Left ventricle myocardium inferior (tissue), 1 donor: ENCODE measurements at regions not wholly inside any gene's neighbourhood (a gene's known extent, or its start where the extent isn't known, plus 50 kb on each side); places are given as distances from the start of the nearest gene placed in this dataset.

ENCODE experiments used
- DNase-seq: peaks from one replicate; pipeline ENCODE4 v3.0.0-alpha.2; 2020
- H3K27ac ChIP-seq: fragments of 200-600 bp; replicated peaks from 2 replicates; pipeline ENCODE4 v1.8.0; 2021
- H3K27me3 ChIP-seq: fragments of 200-600 bp; 2 replicates; pipeline ENCODE4 v1.8.0; 2021; ENCODE audit warnings: low read depth
- H3K36me3 ChIP-seq: fragments of 200-600 bp; 2 replicates; pipeline ENCODE4 v1.8.0; 2021
- H3K4me1 ChIP-seq: fragments of 200-600 bp; 2 replicates; pipeline ENCODE4 v1.8.0; 2021
- H3K4me3 ChIP-seq: fragments of 200-600 bp; 2 replicates; pipeline ENCODE4 v1.8.0; 2021; ENCODE audit warnings: mild to moderate bottlenecking, moderate library complexity
- H3K9me3 ChIP-seq: fragments of 200-600 bp; replicated peaks from 2 replicates; pipeline ENCODE4 v1.8.0; 2021
- intact Hi-C: fragments of 100-400 bp; cut with micrococcal nuclease; formaldehyde crosslinking; loops from one replicate; pipeline ENCODE4 v1.11.0; 2022
- TF ChIP-seq, protein P1 (sequence below): fragments of 200-600 bp; IDR thresholded peaks from 2 replicates; pipeline ENCODE4 v1.8.0; 2021; ENCODE audit warnings: antibody characterized with exemption, mild to moderate bottlenecking, borderline replicate concordance
- donor health status: DM: no; HTN: yes; CAD: no; lungs with severe emphysema.

DNA sequence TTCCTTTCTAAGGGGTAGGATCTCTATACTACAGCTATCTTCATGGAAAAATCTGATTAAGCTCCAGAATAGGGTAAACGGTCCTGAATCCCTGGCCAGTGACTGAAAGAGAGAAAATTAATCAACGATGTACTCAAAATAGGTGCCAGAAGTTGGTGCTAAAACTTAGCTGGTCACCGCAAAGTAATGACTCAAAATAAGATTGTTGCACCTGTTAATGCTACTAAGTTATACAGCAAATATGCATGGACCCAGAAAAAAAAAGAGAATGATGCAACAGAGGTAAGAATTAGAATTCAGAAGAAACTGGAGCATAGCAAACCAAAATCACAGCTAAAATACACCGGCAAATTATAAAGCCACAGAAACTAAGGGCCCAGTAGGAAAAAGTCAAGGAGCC is 239.7 kb upstream of the FAM241A start:
- no peaks in the 10 kb centered on the region for H3K36me3 ChIP-seq
- H3K27ac ChIP-seq = no peak overlapping the region
- TF ChIP-seq, protein P1, sequence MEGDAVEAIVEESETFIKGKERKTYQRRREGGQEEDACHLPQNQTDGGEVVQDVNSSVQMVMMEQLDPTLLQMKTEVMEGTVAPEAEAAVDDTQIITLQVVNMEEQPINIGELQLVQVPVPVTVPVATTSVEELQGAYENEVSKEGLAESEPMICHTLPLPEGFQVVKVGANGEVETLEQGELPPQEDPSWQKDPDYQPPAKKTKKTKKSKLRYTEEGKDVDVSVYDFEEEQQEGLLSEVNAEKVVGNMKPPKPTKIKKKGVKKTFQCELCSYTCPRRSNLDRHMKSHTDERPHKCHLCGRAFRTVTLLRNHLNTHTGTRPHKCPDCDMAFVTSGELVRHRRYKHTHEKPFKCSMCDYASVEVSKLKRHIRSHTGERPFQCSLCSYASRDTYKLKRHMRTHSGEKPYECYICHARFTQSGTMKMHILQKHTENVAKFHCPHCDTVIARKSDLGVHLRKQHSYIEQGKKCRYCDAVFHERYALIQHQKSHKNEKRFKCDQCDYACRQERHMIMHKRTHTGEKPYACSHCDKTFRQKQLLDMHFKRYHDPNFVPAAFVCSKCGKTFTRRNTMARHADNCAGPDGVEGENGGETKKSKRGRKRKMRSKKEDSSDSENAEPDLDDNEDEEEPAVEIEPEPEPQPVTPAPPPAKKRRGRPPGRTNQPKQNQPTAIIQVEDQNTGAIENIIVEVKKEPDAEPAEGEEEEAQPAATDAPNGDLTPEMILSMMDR = no peak
- intact Hi-C loops = no loop called here
- DNase-seq = no peak
- no peaks in the 10 kb centered on the region for H3K9me3 ChIP-seq
- no peak overlapping the region for H3K4me3 ChIP-seq
- H3K27me3 ChIP-seq = no peaks in the 10 kb centered on the region
- H3K4me1 ChIP-seq = no peaks in the 10 kb centered on the region

DNA sequence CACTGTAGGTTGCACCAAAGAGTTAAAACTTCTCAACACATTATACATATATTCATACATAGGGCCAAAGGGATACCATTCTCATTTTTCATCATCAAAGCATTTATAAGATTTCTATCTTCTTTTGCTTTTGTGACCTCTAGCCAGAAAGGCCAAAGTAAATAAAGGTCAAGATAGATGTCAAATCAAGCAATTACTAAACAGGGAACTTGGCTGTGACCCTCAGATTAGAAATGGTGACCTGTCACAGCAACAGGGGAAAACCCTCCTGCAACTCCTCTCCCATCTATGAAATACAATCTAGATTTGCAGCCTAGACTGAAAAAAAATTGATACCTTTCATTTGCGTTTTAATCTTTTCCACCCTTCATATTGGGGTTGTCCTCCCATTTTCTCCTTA is 225.6 kb upstream of the FAM241A start:
- peaks cover 7% of the 10 kb centered on the region for H3K9me3 ChIP-seq
- intact Hi-C loops = no loop called here
- DNase-seq = no peak

DNA sequence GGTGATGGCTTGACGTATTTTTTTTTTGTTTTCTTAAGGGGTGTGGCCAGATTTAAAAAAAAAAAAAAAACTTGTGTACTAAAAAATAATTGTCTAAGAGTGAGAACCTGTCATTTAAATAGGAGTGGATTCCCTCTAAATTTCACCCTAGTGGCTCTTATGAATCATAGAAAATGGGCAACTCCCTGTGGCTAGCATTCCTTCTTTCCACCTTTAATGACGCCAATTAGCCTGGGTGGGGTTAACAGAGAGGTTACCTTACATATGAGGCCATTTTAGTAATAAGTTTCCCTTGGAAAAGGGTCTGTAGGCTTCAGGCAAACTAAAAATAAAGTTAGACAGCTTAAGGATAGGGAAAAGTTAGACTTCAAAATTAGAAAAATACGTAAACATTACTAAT is 223.5 kb upstream of the FAM241A start:
- Histone ChIP-seq H3K9me3 (no peaks in the 10 kb centered on the region), H3K27me3 (no peaks in the 10 kb centered on the region)
- TF ChIP-seq, protein P1 = no peak

More for the DNA sequence above, 225.6 kb upstream of the FAM241A start:
- no peak overlapping the region for H3K4me3 ChIP-seq
- no peaks in the 10 kb centered on the region for H3K4me1 ChIP-seq
- TF ChIP-seq, protein P1 = no peak
- H3K27me3 ChIP-seq = no peaks in the 10 kb centered on the region
- no peaks in the 10 kb centered on the region for H3K36me3 ChIP-seq
- no peak overlapping the region for H3K27ac ChIP-seq

DNA sequence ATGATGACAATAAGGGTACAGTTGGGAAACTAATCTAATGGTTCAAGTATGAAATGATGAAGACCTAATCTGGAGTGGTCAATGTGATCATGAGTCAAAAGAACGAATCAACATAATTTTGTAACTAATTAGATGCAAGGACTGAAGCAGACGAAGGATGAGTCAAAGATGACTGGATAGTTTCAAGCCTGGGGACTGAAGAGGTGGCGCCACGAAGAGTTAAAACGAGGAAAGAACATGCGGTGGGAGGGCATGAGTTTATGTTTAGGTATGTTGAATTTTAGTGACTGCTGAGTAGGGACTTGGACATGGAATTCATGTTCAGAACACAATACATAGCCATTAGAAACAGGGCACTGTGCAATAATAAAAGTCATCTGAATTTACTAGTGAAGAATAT is 221.5 kb upstream of the FAM241A start:
- Histone ChIP-seq H3K36me3 (no peaks in the 10 kb centered on the region), H3K4me1 (no peaks in the 10 kb centered on the region), H3K4me3 (no peak overlapping the region), H3K27ac (no peak overlapping the region), H3K27me3 (no peaks in the 10 kb centered on the region), H3K9me3 (no peaks in the 10 kb centered on the region)
- TF ChIP-seq, protein P1 = no peak
- intact Hi-C loops = no loop called here
- no peak for DNase-seq

More for the DNA sequence above, 223.5 kb upstream of the FAM241A start:
- H3K27ac ChIP-seq = no peak overlapping the region
- H3K36me3 ChIP-seq = no peaks in the 10 kb centered on the region
- no peak overlapping the region for H3K4me3 ChIP-seq
- intact Hi-C loops = no loop called here
- DNase-seq = no peak
- H3K4me1 ChIP-seq = no peaks in the 10 kb centered on the region

DNA sequence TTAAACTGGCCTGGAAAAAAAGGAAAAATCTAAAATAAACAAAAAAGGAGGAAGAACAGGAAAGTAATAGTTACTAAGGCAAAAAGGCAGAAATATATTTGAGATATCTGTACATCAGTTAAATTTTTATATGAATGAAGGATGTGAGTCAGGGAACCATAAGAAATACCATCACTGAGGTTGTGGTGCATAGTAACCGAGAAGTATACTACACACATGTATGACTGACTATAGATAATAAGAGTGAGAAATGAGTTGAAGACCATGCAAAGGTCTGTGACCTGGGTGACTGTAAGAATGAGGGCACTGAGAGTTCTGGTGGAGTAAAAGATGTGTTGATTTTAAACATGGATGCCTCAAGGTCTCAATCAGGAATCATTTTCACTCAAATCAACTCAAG is 220.6 kb upstream of the FAM241A start:
- Histone ChIP-seq H3K4me3 (no peak overlapping the region), H3K4me1 (no peaks in the 10 kb centered on the region), H3K36me3 (no peaks in the 10 kb centered on the region), H3K27ac (no peak overlapping the region), H3K27me3 (no peaks in the 10 kb centered on the region), H3K9me3 (no peaks in the 10 kb centered on the region)
- DNase-seq = no peak
- intact Hi-C loops = no loop called here
- TF ChIP-seq, protein P1 = no peak

DNA sequence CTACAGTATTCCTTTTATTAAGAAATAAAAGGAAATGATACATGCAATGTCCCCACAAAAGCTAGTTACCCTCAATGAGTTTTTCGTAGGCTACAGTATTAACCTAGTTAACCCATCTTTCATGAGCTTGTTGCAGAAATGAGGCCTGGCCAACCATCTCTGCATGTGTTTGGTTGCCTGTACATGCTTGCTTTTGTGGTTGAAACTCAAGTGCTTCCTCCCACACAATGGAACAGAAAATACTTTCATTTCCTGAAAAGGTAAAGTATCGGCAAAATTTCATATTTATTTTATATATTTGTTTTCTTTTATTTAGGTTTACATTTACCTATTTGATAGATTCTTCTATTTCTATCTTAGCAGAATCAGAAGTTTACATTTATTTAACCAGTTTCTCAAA is 214.6 kb upstream of the FAM241A start:
- intact Hi-C loops = no loop called here
- TF ChIP-seq, protein P1 = no peak
- H3K27me3 ChIP-seq = peaks cover 11% of the 10 kb centered on the region

More for the DNA sequence above, 214.6 kb upstream of the FAM241A start:
- no peaks in the 10 kb centered on the region for H3K36me3 ChIP-seq
- H3K4me3 ChIP-seq = no peak overlapping the region
- no peak for DNase-seq
- H3K4me1 ChIP-seq = no peaks in the 10 kb centered on the region
- no peak overlapping the region for H3K27ac ChIP-seq
- H3K9me3 ChIP-seq = no peaks in the 10 kb centered on the region
